ENCODE measurements at regions not wholly inside any gene's neighbourhood (a gene's known extent, or its start where the extent isn't known, plus 50 kb on each side); places are given as distances from the start of the nearest gene placed in this dataset.

GRCh38 chr7:26457696-26458327 is 166.2 kb downstream of the SNX10 start:
- TF ChIP-seq, protein P1, sequence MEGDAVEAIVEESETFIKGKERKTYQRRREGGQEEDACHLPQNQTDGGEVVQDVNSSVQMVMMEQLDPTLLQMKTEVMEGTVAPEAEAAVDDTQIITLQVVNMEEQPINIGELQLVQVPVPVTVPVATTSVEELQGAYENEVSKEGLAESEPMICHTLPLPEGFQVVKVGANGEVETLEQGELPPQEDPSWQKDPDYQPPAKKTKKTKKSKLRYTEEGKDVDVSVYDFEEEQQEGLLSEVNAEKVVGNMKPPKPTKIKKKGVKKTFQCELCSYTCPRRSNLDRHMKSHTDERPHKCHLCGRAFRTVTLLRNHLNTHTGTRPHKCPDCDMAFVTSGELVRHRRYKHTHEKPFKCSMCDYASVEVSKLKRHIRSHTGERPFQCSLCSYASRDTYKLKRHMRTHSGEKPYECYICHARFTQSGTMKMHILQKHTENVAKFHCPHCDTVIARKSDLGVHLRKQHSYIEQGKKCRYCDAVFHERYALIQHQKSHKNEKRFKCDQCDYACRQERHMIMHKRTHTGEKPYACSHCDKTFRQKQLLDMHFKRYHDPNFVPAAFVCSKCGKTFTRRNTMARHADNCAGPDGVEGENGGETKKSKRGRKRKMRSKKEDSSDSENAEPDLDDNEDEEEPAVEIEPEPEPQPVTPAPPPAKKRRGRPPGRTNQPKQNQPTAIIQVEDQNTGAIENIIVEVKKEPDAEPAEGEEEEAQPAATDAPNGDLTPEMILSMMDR (IDR thresholded peaks at IDR 0.05; ENCODE audit: low read depth, low read length, missing control alignments) = no peak
- DNase-seq (ENCODE audit: extremely low read depth, low read depth) = no peak
- no peak overlapping the region for H3K4me3 ChIP-seq (replicated peaks; ENCODE audit: low read depth, low read length)

- DNase-seq (ENCODE audit: extremely low read depth, low read depth) = no peak
- TF ChIP-seq, protein P1 (IDR thresholded peaks at IDR 0.05; ENCODE audit: low read depth, low read length, missing control alignments) = no peak
- H3K4me3 ChIP-seq (replicated peaks; ENCODE audit: low read depth, low read length) = no peak overlapping the region
Observed at GRCh38 chr7:26458466-26459145, 166.9 kb downstream of the SNX10 start.

- DNase-seq (ENCODE audit: extremely low read depth, low read depth) = no peak
- TF ChIP-seq, protein P1 (IDR thresholded peaks at IDR 0.05; ENCODE audit: low read depth, low read length, missing control alignments) = no peak
- H3K4me3 ChIP-seq (replicated peaks; ENCODE audit: low read depth, low read length) = no peak overlapping the region
Observed at GRCh38 chr7:26459540-26460193, 168.0 kb downstream of the SNX10 start.

DNA sequence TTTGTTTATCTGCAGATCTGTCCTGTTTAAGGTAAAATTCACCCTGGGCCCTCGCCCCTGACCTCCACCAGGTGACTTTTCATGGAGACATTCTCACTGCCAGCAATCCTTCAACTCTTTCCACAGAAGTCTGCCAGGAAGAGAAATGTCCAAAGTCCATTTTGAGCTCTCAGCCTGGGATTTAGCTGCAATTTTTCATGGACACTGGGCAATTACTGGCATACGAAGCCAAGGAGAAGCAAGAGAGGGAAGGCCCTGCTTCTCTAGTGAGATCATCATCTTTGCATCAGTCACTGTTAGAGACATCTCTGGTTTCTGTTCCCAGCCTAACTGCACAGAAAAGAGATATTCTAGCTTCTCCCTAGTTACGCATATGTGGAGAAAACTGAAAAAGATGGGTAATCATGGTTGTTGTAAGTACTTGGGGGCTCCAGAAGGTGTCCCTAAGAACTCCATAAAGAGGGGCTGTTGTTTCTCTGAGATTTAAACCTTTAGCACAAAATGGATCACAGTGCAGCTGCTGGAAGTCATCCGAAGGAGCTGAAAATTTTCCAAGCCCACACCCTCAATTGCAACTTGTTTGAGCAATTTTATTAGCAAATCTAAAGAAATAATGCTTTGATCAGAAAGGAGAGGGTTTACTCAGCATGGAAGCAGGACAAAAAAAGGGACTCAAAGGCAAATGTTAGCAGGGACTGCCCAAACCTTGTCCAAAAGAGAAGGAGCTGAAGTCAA is 168.9 kb downstream of the SNX10 start:
- TF ChIP-seq, protein P1 (IDR thresholded peaks at IDR 0.05; ENCODE audit: low read depth, low read length, missing control alignments) = no peak
- DNase-seq (ENCODE audit: extremely low read depth, low read depth) = no peak
- no peak overlapping the region for H3K4me3 ChIP-seq (replicated peaks; ENCODE audit: low read depth, low read length)

- no peak overlapping the region for H3K4me3 ChIP-seq (replicated peaks; ENCODE audit: low read depth, low read length)
- TF ChIP-seq, protein P1 (IDR thresholded peaks at IDR 0.05; ENCODE audit: low read depth, low read length, missing control alignments) = no peak
- no peak for DNase-seq (ENCODE audit: extremely low read depth, low read depth)
Observed at GRCh38 chr7:26461518-26461917, 169.9 kb downstream of the SNX10 start.

DNA sequence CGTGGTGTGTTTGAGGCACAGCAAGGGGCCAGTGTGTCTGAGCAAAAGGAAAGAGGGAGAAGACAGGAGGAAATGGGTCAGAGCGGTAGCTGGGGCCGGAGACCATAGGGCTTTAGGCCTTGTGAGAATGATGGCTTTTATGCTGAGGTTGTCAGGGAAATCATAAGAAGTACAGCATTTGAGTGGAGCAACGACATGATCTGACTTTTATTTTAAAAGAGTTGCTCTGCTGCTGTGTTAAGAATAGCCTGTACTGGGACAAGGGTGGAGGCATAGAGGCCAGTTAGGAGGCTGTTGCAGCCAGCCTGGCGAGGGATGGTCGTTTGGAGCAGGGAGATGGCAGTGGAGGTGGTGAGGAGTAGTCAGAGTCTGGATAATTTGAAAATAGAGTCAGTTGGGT is 174.3 kb downstream of the SNX10 start:
- no peak for DNase-seq (ENCODE audit: extremely low read depth, low read depth)
- no peak overlapping the region for H3K4me3 ChIP-seq (replicated peaks; ENCODE audit: low read depth, low read length)
- TF ChIP-seq, protein P1 (IDR thresholded peaks at IDR 0.05; ENCODE audit: low read depth, low read length, missing control alignments) = no peak
